ENCODE measurements at regions not wholly inside any gene's neighbourhood (a gene's known extent, or its start where the extent isn't known, plus 50 kb on each side); places are given as distances from the start of the nearest gene placed in this dataset.

DNA sequence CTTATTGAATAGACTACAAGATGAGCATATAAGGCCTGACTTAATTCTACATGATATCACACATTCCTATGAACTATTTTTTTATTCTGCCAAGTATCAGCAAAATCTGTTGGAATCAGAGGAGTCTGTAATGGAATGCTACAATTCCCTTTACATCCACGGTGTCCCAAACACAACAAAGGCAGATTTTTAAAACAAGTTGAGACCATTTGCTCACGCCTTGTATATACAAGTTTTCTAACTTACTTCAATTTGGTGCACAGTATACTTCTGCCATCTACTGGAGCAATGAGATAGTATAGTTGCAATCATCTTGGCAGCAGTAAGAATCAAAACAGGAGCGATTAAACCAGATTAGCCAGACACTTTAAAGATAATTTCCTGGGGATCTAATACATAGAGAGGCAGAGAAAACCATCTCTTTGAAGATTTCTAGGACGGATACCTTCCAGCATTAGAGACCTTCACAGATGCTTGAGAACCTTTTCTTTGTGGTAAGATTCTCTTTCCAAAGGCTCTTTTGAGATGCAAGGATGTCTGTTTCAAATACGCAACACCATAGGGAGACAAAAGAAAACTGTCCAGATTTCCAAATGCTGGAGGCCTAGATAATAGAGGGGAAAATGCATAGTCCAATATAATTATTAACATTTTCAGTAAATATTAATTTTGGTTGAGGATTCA, 302.0 kb upstream of the MIR17HG start:
- no peaks in the 10 kb centered on the region for H3K4me1 ChIP-seq (ENCODE audit: control insufficient read depth in 1 of 2, insufficient read depth in 2 of 2, low read length in 2 of 2)
- ChIA-PET POLR2A (no interaction called here), CTCF (no interaction called here), RAD21 (ENCODE audit: low non-redundant PET in 1 of 2, low total read pairs in 2 of 2, uncharacterized antibody in 2 of 2, unreplicated experiment in 2 of 2) (no interaction called here)
- no TSS peak for BruUV-seq (replicated peaks)
- no peaks in the 10 kb centered on the region for H3K27me3 ChIP-seq (ENCODE audit: insufficient read depth, low read length)
- H4K20me1 ChIP-seq (ENCODE audit: insufficient read depth), result no peaks in the 10 kb centered on the region
- no peak overlapping the region for H3K4me3 ChIP-seq (replicated peaks in 1 of 2; ENCODE audit: low read depth in 1 of 2, low read length in 2 of 2)
- H3K9ac ChIP-seq (ENCODE audit: low read length), result no peak overlapping the region
- no peak overlapping the region for H3K4me2 ChIP-seq (ENCODE audit: low read length)
- no peak overlapping the region for H3K27ac ChIP-seq (ENCODE audit: low read depth, low read length)
- no peaks in the 10 kb centered on the region for H3K9me3 ChIP-seq (ENCODE audit: control insufficient read depth in 1 of 2, insufficient read depth in 1 of 2, low read depth in 1 of 2, low read length in 2 of 2)
- H3K9me2 ChIP-seq (ENCODE audit: insufficient read depth), result no peaks in the 10 kb centered on the region
- peak; percentile 12 for DNase-seq (ENCODE audit: low read depth, low spot score)
- no peak for TF ChIP-seq TCF7L2 (IDR thresholded peaks at IDR 0.05; ENCODE audit: borderline replicate concordance, extremely low read depth, insufficient read depth, insufficient read length)
- TF ChIP-seq POLR2AphosphoS5 (IDR thresholded peaks at IDR 0.05; ENCODE audit: low read depth, low read length), result no peak
- TF ChIP-seq, protein P1, sequence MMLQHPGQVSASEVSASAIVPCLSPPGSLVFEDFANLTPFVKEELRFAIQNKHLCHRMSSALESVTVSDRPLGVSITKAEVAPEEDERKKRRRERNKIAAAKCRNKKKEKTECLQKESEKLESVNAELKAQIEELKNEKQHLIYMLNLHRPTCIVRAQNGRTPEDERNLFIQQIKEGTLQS (IDR thresholded peaks at IDR 0.05), result no peak
- no peak for TF ChIP-seq ELF1 (IDR thresholded peaks at IDR 0.05; ENCODE audit: borderline replicate concordance, low read depth)
- TF ChIP-seq, protein P2, sequence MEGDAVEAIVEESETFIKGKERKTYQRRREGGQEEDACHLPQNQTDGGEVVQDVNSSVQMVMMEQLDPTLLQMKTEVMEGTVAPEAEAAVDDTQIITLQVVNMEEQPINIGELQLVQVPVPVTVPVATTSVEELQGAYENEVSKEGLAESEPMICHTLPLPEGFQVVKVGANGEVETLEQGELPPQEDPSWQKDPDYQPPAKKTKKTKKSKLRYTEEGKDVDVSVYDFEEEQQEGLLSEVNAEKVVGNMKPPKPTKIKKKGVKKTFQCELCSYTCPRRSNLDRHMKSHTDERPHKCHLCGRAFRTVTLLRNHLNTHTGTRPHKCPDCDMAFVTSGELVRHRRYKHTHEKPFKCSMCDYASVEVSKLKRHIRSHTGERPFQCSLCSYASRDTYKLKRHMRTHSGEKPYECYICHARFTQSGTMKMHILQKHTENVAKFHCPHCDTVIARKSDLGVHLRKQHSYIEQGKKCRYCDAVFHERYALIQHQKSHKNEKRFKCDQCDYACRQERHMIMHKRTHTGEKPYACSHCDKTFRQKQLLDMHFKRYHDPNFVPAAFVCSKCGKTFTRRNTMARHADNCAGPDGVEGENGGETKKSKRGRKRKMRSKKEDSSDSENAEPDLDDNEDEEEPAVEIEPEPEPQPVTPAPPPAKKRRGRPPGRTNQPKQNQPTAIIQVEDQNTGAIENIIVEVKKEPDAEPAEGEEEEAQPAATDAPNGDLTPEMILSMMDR (IDR thresholded peaks at IDR 0.05 in 2 of 3, conservative IDR thresholded peaks at IDR 0.05 in 1 of 3; ENCODE audit: borderline replicate concordance in 1 of 3, insufficient read depth in 1 of 3, low read depth in 2 of 3, low read length in 2 of 3), result peak in 2 of 3 experiments; percentile 44 to 45; a peak in 3 of 6 replicates
- peak; percentile 39; the same call in 1 of the 2 replicates for TF ChIP-seq RAD21 (IDR thresholded peaks at IDR 0.05; ENCODE audit: low read depth)
- TF ChIP-seq POLR2A (IDR thresholded peaks at IDR 0.05; ENCODE audit: borderline replicate concordance, extremely low read depth, insufficient read depth, insufficient read length), result no peak
- TF ChIP-seq SP1 (IDR thresholded peaks at IDR 0.05; ENCODE audit: low read depth), result no peak
- no peaks in the 10 kb centered on the region for H3K79me2 ChIP-seq (ENCODE audit: insufficient read depth, low read length)
- intact Hi-C loops (cut with micrococcal nuclease), result no loop called here
- H2AFZ ChIP-seq (ENCODE audit: low read depth, low read length, poor library complexity, severe bottlenecking), result no peak overlapping the region
- ATAC-seq, result peak; percentile 53
- no peaks in the 10 kb centered on the region for H3K36me3 ChIP-seq (ENCODE audit: control insufficient read depth in 1 of 2, insufficient read depth in 2 of 2, low read length in 2 of 2)

Data from HCT116 (cell line).